Panc1 (cell line): ENCODE measurements at regions not wholly inside any gene's neighbourhood (a gene's known extent, or its start where the extent isn't known, plus 50 kb on each side); places are given as distances from the start of the nearest gene placed in this dataset.

Source experiments
- SIN3A ChIP-seq: IDR thresholded peaks from 2 replicates; pipeline ENCODE4 v1.6.1; 2012; ENCODE audit warnings: low read depth, mild to moderate bottlenecking, low read length, moderate library complexity, borderline replicate concordance; ENCODE audit not compliant: insufficient read depth
- TF ChIP-seq, protein P1 (sequence below): fragments of 450-650 bp; IDR thresholded peaks from 2 replicates; pipeline ENCODE4 v1.5.1; 2017; ENCODE audit warnings: mild to moderate bottlenecking

DNA sequence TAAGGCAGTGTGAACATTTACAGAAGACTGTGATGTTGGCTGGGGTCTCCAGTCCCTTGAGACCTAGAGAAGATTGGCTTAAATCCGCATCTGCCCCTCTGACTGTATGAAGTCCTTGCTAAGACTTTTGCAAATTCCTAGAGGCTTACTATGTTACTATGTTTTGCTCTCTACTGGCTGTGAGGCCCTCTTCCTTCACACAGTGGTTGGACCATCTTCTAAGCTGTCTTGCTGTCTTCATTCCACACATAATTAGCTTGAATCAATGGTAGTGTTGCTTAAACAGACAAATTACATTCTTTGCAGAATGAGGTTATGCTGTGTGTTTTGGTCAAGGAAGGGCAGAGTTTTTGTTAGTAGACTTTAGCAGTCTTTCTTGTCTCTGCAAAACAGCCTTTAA lies 658.0 kb downstream of the TYW1 start:
- TF ChIP-seq, protein P1, sequence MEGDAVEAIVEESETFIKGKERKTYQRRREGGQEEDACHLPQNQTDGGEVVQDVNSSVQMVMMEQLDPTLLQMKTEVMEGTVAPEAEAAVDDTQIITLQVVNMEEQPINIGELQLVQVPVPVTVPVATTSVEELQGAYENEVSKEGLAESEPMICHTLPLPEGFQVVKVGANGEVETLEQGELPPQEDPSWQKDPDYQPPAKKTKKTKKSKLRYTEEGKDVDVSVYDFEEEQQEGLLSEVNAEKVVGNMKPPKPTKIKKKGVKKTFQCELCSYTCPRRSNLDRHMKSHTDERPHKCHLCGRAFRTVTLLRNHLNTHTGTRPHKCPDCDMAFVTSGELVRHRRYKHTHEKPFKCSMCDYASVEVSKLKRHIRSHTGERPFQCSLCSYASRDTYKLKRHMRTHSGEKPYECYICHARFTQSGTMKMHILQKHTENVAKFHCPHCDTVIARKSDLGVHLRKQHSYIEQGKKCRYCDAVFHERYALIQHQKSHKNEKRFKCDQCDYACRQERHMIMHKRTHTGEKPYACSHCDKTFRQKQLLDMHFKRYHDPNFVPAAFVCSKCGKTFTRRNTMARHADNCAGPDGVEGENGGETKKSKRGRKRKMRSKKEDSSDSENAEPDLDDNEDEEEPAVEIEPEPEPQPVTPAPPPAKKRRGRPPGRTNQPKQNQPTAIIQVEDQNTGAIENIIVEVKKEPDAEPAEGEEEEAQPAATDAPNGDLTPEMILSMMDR, result no peak
- TF ChIP-seq SIN3A, result no peak
